A673 (cell line): ENCODE measurements at regions not wholly inside any gene's neighbourhood (a gene's known extent, or its start where the extent isn't known, plus 50 kb on each side); places are given as distances from the start of the nearest gene placed in this dataset.

ENCODE experiments used
- EZH2 ChIP-seq: fragments of 200-600 bp; sonication (generic); IDR thresholded peaks from 2 replicates; pipeline ENCODE4 v1.6.1; 2017; ENCODE audit warnings: borderline replicate concordance, low read depth, mild to moderate bottlenecking, mixed read lengths, antibody characterized with exemption, low read length; ENCODE audit not compliant: poor library complexity, severe bottlenecking
- TF ChIP-seq, protein P1 (sequence below): fragments of 300-800, 200-600 bp; sonication (generic); conservative IDR thresholded peaks from 2 replicates; pipeline ENCODE4 v1.5.1; 2017; ENCODE audit warnings: low read depth, mild to moderate bottlenecking, antibody characterized with exemption, low read length, moderate library complexity, mixed read lengths

DNA sequence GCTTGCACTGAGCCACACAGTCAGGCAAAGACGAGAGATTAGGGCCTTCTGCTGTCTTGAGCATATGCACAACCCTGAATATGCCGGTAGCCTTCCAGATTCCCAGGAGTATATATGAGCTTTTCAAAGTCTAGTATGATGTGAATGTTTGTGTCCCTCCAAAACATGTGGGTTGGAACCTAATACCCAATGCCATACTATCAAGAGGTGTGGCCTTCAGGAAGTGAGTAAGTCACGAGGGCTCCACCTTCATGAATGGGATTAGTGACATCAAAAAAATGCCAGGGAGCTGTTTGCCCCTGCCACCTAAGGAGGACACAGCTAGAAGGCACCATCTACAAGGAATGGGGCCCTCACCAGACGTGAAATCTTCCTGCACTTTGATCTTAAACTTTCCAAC lies 105.2 kb downstream of the CH25H start:
- TF ChIP-seq, protein P1, sequence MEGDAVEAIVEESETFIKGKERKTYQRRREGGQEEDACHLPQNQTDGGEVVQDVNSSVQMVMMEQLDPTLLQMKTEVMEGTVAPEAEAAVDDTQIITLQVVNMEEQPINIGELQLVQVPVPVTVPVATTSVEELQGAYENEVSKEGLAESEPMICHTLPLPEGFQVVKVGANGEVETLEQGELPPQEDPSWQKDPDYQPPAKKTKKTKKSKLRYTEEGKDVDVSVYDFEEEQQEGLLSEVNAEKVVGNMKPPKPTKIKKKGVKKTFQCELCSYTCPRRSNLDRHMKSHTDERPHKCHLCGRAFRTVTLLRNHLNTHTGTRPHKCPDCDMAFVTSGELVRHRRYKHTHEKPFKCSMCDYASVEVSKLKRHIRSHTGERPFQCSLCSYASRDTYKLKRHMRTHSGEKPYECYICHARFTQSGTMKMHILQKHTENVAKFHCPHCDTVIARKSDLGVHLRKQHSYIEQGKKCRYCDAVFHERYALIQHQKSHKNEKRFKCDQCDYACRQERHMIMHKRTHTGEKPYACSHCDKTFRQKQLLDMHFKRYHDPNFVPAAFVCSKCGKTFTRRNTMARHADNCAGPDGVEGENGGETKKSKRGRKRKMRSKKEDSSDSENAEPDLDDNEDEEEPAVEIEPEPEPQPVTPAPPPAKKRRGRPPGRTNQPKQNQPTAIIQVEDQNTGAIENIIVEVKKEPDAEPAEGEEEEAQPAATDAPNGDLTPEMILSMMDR = no peak
- TF ChIP-seq EZH2 = no peak
